ENCODE measurements at regions not wholly inside any gene's neighbourhood (a gene's known extent, or its start where the extent isn't known, plus 50 kb on each side); places are given as distances from the start of the nearest gene placed in this dataset.

DNA sequence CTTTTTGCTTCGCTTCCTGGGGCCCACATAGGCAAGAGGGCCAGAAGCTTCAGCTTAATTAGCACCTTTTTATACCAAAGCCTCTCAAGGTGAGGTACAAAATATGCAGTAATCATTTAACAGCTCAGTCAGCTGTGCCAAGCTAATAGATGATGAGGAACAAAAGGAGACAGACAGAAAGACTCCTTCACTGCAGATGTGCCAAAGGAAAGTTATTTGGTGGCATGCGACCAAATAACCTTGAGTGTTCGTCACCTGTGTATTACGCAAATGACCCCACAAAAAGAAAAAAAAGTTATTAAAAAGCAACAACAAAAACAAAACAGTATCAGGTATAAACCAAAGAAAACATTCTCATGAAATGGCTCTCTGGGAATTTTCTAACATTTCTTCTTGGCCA, 325.8 kb upstream of the IGF1R start:
- H3K36me3 ChIP-seq = no peaks in the 10 kb centered on the region
- whole genome bisulfite sequencing, 2 donors = 85 to 88% methylated on average over 4 of the region's 4 CpGs
- H3K9me3 ChIP-seq = peaks cover 0 to 1% (median 0%) of the 10 kb centered on the region in 4 donors
- no peaks in the 10 kb centered on the region for H3K4me1 ChIP-seq
- TF ChIP-seq, protein P1, sequence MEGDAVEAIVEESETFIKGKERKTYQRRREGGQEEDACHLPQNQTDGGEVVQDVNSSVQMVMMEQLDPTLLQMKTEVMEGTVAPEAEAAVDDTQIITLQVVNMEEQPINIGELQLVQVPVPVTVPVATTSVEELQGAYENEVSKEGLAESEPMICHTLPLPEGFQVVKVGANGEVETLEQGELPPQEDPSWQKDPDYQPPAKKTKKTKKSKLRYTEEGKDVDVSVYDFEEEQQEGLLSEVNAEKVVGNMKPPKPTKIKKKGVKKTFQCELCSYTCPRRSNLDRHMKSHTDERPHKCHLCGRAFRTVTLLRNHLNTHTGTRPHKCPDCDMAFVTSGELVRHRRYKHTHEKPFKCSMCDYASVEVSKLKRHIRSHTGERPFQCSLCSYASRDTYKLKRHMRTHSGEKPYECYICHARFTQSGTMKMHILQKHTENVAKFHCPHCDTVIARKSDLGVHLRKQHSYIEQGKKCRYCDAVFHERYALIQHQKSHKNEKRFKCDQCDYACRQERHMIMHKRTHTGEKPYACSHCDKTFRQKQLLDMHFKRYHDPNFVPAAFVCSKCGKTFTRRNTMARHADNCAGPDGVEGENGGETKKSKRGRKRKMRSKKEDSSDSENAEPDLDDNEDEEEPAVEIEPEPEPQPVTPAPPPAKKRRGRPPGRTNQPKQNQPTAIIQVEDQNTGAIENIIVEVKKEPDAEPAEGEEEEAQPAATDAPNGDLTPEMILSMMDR (IDR thresholded peaks at IDR 0.05) = no peak
- no peak for TF ChIP-seq EP300 (IDR thresholded peaks at IDR 0.05)
- TF ChIP-seq POLR2A (IDR thresholded peaks at IDR 0.05) = no peak
- no peak for TF ChIP-seq POLR2AphosphoS5 (IDR thresholded peaks at IDR 0.05)
- H3K27me3 ChIP-seq = no peaks in the 10 kb centered on the region
- intact Hi-C loops (cut with DNase I) = no loop called here
- no peak for DNase-seq
- H3K4me3 ChIP-seq = no peak overlapping the region
- H3K27ac ChIP-seq = no peak overlapping the region

DNA sequence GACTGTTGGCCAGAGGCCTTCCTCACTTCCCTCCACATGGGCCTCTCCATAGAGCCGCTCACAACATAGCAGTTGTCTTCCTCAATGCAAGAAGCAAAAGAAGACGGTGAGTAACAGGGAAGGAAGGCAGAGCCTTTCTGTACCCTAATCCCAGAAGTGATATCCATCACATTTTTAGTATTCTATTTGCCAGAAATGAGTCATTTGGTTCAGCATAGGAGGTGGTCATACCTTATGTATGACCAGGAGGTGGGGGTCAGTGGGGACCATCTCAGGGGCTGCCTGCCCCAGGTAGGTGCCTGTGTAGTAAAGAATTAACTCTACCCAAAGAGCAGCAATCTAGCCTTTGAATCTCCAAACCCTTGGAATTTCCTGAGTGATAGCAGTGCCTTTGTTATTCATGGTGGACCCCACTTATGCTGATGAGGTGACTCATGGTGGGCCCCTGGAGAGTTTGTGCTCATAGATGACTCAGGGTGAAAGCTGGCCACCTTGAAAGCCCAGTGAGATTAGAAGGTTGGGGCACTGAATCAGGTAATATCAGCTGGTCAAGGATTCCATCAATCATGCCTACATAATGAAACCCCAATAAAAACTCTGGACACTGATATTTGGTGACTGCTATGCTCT, 323.9 kb upstream of the IGF1R start:
- TF ChIP-seq EP300 (IDR thresholded peaks at IDR 0.05) (no peak), POLR2AphosphoS5 (IDR thresholded peaks at IDR 0.05) (no peak), POLR2A (IDR thresholded peaks at IDR 0.05) (no peak)
- TF ChIP-seq, protein P1 (IDR thresholded peaks at IDR 0.05) = no peak
- Histone ChIP-seq H3K27ac (no peak overlapping the region), H3K4me3 (no peak overlapping the region), H3K4me1 (no peaks in the 10 kb centered on the region), H3K36me3 (no peaks in the 10 kb centered on the region), H3K9me3 (peaks cover 0 to 1% (median 0%) of the 10 kb centered on the region in 4 donors), H3K27me3 (no peaks in the 10 kb centered on the region)
- WGBS, 2 donors = 42 to 68% methylated on average over 2 of the region's 2 CpGs
- DNase-seq = no peak
- intact Hi-C loops (cut with DNase I) = no loop called here

DNA sequence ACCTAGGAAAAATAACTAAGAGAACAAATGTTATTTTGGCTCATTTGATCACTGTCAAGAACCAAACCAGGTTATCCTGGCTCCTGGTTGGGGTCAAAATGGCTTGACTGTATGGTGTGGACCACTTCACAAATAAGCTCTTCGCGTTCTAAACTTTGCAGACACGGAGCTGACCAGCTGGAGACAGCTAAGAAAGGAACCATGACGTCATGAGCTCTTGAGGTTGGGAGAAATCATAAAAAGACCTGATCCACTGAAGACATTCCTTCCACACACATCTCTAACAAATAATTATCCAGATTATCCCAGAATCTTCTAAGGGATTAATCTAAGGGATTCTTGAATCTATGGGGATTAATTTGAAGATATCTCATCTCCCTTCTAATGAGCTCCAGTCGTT, 321.5 kb upstream of the IGF1R start:
- intact Hi-C loops (cut with DNase I) = no loop called here
- Histone ChIP-seq H3K4me3 (no peak overlapping the region), H3K4me1 (no peaks in the 10 kb centered on the region), H3K27me3 (no peaks in the 10 kb centered on the region), H3K36me3 (no peaks in the 10 kb centered on the region), H3K9me3 (peaks cover 0 to 1% (median 0%) of the 10 kb centered on the region in 4 donors), H3K27ac (no peak overlapping the region)
- no peak for TF ChIP-seq POLR2A (IDR thresholded peaks at IDR 0.05)
- no peak for TF ChIP-seq POLR2AphosphoS5 (IDR thresholded peaks at IDR 0.05)
- TF ChIP-seq EP300 (IDR thresholded peaks at IDR 0.05) = no peak
- TF ChIP-seq, protein P1 (IDR thresholded peaks at IDR 0.05) = no peak
- WGBS, 2 donors = 53 to 67% methylated on average over 5 of the region's 5 CpGs
- no peak for DNase-seq

DNA sequence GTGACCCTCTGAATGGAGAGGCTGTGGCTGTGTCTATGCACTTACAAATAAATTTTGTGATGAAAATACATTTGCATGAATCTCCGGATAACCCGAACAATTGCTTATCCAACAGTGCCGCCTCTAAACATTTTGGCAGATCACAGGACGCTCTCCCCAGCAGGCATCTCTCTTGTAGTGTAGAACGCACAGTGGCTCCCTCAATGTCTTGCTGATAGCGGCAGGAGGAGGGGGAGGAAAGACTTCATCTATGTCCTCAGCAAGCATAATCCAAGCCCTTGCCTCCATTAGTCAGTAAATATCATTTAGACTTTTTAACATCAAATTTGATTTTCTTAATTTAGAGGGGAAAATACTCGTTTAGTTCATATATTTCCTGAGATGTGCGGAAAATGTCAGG, 318.1 kb upstream of the IGF1R start:
- no peaks in the 10 kb centered on the region for H3K27me3 ChIP-seq
- TF ChIP-seq EP300 (IDR thresholded peaks at IDR 0.05) = no peak
- TF ChIP-seq, protein P1 (IDR thresholded peaks at IDR 0.05) = no peak
- no peaks in the 10 kb centered on the region for H3K4me1 ChIP-seq
- no peak for DNase-seq
- H3K9me3 ChIP-seq = no peaks in the 10 kb centered on the region
- intact Hi-C loops (cut with DNase I) = no loop called here
- 77 to 79% methylated on average over 8 of the region's 8 CpGs for WGBS, 2 donors
- no peak overlapping the region for H3K27ac ChIP-seq
- H3K4me3 ChIP-seq = no peak overlapping the region
- H3K36me3 ChIP-seq = no peaks in the 10 kb centered on the region

Data from sigmoid colon (tissue), 6 donors.